GM19395 (cell line): ENCODE measurements at regions not wholly inside any gene's neighbourhood (a gene's known extent, or its start where the extent isn't known, plus 50 kb on each side); places are given as distances from the start of the nearest gene placed in this dataset.

Experiments used
- ATAC-seq: cut with Tn5 transposase; IDR thresholded peaks from one replicate; pipeline ENCODE4 v1.9.1; 2021; ENCODE audit warnings: mild to moderate bottlenecking, moderate library complexity; ENCODE audit not compliant: unreplicated experiment

DNA sequence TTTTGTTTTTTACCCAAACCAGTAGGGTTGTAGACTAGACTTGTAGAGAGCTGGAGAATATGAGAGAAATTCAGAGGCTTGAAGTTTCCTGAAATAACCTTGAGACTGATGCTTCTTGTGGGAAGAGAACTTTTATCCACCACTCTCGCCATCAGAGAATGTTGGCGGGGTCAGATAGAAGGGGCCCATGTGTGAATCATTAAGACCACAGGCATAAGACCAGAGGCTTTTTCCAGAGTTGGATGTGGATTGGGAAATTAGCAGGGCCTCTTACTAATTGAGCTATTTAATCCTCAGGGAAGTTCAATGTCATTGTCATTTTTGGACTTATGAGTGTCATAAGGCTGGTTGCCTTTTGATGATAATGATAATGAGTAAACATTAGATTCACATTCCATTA lies 246.9 kb upstream of the THRB start:
- no peak for ATAC-seq

DNA sequence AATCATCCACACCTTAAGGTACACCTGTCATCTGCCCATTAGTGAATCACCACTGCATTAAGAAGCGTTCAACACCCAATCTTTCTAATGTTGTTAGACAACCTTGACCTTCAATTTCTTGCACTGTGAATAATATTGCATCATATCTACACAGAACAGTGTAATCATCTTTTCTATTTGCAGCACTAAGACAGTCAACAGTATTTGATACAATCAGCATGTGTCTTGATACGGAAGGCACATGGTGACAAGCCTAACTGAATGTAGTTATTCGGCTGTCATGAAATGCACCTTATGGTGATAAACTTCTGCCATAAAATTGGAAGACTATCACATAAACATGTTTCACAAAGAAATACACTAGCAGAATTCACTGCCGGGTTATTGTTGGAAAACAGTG lies 253.9 kb upstream of the THRB start:
- ATAC-seq, result no peak

DNA sequence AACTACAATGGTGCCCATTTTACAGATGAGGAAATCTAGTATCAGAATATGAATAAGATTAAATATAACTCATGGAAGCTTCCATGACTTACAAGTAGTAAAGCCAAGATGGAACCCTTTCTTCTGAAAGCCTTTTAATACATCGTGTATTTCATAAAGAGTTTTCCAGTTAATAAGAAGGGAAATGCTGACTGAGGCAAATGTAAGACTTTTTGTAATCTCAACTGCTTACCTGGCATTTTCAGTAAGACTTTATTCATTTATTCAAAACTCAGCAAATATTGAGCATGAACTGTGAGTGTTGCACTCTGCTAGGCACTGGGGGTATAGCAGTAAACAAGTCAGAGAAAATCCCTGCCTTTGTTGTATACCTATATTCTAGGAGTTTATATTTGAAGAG lies 256.4 kb upstream of the THRB start:
- ATAC-seq, result no peak

DNA sequence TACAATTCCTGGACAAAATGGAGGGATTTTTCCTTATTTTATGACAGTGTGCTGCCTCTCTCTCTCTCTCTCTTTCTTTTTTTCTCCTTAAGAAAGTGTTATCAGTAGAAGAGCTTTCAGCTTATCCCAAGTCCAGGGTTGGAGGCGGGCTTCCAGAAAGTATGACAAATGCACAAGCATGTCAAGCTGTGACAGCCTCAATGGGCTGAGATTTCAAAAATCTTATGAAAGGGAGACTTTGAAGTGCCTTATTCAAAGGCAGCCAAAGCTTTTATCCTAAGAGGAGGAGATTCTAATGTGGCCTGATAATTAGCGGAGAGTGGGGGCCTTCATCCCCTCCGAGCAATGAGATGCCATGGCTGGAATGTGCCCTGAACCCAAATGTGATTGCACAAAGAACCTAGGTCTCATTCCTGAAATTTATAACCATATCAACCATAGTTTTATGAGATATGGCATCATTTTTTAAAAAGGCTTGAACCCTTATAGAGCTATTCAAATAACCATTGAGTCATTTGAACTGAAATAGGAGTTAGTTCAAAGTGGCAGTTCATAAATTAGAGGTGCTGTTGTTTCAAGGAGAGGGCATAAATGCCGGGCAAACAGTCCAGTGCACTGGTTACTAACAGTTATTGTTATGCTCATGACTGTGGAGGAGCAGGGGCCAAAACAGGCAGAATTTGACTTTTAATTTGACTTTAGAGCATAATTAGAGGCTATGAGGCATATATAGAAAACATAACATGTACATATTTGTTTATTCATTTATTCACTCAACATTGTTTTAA lies 261.6 kb upstream of the THRB start:
- ATAC-seq, result no peak

DNA sequence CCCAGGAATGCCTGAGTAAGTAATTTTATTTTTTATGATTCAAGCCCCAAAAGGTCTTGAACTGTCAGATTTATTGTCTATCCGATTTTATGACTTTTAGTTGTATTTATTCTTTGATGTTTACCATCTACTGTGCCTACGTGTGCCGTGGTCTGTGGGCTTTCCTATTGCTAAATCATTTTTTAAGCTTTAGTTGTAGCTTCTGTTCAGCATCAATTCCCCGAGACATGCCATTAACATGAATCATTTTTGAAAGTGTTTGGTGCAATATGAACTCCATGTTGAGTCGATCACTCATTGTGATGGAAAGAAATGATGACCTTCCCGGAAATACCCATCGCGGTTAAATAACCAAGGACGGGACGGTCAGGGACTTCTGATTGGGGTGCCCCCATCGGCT lies 268.7 kb upstream of the THRB start:
- ATAC-seq, result no peak

DNA sequence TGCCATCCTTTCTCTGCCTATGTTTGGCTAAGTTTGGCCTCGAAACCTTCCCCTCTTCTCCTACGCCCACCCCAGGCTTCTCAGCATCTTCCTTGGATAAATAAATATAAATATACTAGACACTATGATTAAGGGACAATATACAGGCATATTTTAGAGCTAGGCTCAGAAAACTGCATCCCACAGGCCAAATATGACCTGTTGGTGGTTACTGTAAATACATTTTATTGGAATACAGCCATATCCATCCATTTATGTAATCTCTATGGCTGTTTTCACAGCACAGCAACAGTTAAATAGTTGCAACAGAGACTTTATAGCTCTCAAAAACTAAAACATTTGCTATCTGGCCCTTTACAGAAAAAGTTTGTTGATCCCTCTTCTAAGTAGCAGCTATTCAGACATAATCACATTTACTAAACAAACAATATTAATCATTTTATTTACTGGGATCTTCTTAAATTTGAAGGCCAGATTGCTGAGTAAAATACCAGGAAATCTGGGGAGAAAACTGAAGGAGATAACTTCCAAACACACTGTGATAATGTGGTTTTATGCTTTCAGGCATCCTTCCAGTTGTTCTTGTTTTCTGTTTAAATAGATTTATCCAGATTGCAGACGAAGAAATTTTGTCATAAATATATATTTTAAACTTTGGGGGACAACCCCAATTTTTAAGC lies 269.7 kb upstream of the THRB start:
- ATAC-seq, result no peak

DNA sequence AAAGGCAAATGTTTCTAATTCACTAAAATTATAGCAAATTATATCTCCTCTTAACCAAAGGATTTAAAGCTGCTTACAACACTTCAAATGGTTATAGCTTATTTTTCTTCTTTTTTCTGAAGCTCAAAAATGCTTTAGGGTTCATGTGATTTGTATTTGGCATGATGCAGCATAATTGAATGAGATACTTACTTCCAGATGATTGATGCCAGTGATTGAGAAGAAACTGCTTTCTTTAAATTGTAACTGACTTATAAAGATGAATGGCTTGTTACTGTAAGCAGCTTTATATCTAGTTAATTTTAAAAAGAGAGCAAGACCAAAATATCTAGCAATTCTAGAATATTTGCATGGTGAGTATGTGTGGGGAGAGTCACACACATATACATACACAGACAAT lies 270.7 kb upstream of the THRB start:
- no peak for ATAC-seq

DNA sequence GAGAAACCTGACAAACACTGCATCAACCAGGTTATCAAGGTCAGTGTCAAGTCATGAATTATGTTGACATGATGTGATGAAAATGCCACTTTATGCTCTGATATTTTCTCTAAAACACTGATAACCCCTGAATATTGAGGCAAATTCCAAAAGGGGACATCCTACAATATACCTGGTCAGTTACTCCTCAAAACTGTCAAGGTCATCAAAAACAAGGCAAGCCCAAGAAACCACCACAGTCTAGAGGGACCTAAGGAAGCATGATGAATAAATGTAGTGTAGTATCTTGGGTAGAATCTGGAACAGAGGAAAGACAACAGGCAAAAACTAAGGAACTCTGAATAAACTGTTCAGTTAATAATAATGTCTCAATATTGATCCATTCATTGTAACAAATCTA lies 275.3 kb upstream of the THRB start:
- ATAC-seq, result no peak

DNA sequence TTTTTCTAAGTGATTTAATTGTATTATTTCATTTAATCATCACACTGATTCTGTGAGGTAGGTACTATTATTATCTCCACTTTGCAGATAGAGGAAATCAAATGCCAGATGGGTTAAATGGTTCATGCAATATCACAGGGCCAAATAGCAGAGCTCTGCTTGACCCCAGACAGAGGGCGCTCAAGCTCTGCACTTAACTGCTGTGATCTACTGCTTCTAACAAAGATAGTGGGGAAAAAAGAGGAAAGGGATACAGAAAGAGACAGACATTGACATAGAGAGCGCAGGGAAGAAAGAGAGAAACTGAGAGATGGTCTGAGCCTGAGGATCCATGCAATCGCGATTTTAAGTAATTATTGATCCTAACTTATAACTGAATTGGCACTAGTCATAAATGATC lies 279.1 kb upstream of the THRB start:
- peak; percentile 77 for ATAC-seq

DNA sequence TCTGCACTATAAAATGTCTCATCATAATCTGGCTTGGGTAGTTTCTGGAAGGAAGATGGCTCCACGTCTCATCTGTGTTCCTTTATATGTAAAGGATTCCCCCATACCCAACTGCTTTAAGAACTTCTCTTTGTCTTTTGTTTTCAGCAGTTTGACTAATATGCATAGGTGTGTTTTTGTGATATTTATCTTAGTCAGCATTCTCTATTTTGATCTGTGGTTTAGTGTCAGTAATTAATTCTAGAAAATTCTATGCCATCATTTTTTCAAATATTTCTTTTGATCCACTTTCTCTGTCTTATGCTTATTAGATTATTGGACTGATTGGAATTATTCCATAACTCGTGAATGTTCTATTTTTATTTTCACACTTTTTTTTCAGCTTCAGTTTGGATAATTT lies 286.3 kb upstream of the THRB start:
- no peak for ATAC-seq

DNA sequence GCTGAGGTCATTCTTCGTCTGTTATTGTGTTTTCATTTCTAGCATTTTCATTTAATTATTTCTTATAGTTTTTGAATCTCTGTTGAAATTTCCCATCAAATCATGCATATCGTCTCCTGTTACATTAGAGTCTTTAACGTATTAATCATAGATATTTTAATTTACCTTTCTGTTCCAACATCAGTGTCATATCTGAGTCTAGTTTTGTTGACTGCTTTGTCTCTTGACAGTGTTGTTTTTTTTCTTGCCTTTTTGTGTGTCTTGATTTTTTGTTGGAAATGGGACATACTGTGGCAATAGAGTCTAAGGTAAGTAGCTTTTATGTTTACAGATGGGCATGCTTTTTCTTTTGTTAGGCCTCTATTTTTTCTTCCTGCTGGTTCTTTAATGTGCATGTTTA lies 286.8 kb upstream of the THRB start:
- no peak for ATAC-seq

DNA sequence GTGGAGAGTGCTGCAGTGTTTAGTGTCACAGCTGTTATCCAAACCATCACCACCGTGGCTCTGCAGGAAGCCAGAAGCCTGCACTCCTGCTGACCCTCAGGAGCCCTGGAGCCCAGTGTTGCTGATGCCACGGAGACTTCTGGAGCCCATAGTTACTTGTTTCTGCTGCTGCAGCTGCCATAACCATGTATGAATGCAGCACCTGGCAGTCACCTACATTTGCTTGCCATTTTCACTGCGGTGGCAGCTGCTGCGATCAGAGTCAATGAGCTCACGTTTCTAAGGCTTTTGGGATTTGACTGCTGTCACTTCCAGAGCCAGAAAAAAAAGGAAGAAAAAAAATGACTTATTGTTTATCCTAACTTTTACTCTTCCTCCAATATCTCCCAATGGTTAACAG lies 299.2 kb upstream of the THRB start:
- no peak for ATAC-seq

DNA sequence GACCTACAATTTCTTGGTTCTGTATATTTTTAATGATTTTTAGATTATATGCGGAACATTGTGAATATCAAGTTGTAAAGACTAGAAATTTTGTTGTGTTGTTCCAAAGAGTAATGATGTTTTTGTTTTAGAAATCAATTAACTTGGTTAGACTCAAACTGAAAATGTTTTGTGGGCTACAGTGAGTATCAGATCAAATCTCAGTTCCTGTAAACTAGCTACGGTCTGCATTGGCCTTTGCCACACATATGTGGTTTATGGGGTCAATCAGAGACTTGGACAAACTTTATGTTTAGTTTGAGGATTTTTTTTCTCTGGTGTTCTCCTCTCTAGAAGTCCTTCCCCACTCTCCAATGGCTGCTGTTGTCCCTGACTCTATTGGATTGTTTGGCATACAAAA lies 308.0 kb upstream of the THRB start:
- ATAC-seq, result peak; percentile 99

DNA sequence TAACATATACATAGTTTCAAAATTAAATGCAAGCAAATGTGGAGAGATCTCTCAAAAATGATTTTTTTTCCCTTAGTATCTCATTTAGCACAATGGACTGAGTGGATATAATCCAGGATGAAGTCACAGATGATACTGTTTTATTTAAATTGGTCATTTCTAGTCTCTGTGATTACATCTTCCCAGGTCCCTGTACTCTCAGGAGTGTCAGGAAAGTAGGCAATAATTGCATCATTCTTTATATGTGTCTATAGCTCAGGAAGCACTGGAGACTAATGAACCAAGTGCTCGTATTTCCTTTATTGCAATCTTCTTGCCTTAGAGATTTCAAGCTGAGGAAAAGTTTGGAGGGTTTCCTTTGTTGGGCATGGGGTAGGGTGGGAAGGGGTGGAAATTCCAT lies 309.4 kb upstream of the THRB start:
- no peak for ATAC-seq

DNA sequence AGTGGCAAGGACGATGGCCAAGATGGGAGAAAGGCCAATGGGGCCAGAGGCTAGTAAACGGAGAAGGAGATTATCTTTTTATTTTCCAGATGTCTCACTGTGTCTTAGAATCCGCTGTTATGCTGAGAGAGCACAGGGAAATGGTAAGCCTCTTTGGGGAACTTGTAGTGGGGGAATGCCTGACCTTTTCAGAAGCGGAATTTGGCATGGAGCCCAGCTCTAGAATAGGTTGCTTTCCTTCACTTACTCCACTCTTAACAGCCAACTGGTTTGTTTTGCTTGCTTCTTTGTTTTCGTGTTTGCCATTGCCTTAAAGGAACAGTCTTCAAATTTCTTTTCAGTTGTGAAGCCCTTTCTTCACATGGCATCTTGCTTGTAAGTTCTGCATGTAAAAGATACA lies 316.2 kb upstream of the THRB start:
- ATAC-seq, result no peak

DNA sequence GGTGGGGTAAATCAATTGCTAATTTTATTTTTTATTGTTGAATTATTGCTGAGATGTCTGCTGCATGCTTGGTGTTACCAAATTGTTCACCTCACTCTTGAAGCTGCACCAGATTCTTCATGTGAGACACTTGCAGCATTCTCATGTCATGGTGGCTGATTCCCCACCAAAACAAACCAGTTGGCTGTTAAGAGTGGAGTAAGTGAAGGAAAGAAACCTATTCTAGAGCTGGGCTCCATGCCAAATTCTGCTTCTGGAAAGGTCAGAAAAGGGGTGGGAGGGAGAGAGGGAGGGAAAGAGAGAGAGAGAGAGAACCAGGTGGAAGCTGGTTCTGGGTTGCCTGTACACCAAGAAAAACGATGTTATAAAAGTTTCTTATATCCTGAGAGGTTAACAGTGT lies 317.5 kb upstream of the THRB start:
- ATAC-seq, result no peak

DNA sequence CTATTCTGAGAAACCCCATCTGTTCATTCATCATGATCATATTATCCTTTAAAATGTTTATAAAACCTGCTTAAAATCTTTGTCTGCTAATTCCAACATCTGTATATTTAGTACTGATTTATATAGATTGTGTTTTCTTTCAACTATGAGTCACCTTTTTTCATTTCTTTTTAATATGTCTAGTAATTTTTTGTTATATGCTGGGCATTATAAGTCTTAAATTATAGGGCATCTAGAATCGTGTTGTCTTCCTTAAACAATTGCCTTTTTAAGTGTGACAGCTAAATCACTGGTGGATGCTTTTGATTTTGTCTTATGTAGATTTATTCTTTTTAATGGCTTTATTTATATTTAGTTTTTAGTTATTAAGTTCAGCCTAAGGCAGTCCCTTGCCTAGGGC lies 323.4 kb upstream of the THRB start:
- no peak for ATAC-seq

DNA sequence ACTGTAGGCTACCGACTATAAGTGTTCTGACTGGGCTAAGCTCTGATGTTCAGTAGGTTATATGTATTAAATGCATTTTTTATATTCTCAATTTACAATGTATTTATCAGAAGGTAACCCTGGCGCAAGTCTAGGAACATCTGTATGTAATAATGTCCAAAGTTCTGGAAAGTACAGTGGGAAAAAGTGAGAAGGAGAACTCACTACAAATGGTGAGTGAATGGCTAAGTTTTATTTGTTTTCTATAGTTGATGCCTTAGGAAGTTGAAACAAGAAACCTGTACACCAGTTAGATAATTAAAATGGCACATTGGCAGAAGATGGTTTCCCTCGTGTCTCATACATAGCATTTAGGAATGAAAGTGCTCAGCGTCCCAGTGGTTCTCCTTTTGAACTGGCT lies 333.4 kb upstream of the THRB start:
- ATAC-seq, result no peak

DNA sequence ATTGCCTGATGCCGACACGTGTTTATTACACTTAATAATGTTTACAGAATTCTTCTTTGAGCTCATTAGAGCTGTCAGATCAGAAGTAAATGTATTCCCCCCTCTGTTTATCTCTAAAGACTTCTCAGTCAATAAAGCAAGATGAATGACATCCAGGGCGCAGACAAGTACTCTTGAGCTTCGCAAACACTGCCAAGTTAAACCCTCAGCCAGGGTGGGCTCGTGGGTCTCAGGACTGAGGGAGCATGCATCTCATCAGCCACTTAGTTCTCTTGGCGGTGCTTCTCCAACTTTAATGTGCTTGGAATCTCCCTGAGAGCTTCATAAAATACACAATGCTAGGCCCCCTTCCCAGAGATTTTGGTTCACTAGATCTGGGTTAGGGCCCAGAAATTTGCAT lies 333.9 kb upstream of the THRB start:
- no peak for ATAC-seq

DNA sequence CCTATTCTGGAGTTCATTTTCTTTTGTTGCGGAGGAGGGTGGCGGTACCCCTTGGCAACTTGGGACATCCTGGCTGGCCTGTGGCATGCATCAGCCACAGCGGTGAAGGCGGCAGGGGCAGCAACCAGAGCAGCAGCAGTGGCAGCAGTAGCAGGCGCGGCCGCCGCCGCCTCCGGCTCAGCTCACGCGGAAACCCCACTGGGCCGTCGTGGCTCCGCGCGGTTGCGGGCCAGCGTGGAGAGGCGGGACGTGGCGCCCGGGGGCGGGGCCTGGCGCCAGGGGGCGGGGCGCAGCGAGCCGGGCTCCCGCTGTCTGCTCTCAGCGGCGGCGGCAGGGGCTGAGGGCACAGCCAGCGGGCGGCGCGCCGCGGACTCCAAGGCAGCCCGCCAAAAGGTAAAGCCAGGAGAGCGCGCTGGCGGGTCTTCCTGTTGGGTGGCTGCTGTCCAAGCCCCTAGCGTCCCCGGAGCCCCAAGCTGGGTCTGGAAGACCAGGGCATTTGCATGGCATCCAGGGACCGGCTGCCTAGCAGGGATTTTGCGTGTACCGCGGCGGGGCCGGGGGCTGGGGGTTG lies 334.4 kb upstream of the THRB start:
- ATAC-seq, result peak; percentile 45

DNA sequence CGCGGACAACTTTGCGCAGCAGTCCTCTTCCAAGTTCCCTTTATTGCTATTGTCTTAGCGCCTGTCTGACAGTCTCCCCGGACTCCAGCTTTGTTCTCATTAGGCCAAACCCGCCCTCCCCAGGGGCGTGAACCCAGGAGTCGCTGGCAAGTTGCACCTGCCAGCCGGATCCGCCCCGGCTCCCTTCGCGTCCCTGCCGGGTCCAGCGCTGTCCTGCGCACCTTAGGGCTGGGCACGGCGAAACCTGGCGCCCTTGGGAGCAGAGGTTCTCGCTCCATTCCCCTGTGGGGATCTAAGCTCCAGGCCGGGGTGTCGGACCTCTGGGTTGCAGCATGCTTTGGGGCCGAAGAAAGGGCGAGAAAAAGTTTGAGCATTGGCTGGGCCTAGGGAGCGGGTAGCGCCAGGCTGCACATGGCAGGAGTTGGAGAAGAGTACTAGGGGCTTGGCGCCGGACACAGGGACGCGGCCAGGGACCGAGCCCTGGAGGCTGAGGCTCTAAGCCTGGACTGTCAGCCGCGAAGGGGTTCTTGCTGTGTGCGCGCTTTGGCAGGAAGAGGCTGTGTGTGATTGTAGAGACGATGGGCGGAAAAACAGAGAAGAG lies 335.1 kb upstream of the THRB start:
- peak; percentile 15 for ATAC-seq
